GM12873 (cell line): ENCODE measurements at regions not wholly inside any gene's neighbourhood (a gene's known extent, or its start where the extent isn't known, plus 50 kb on each side); places are given as distances from the start of the nearest gene placed in this dataset.

Experiments used
- TF ChIP-seq, protein P1 (sequence below): IDR thresholded peaks from 2 replicates; pipeline ENCODE4 v1.5.1; 2012; ENCODE audit warnings: low read depth, mild to moderate bottlenecking, moderate library complexity, low read length, control low read depth; ENCODE audit not compliant: insufficient read depth; ENCODE audit errors: missing control alignments

DNA sequence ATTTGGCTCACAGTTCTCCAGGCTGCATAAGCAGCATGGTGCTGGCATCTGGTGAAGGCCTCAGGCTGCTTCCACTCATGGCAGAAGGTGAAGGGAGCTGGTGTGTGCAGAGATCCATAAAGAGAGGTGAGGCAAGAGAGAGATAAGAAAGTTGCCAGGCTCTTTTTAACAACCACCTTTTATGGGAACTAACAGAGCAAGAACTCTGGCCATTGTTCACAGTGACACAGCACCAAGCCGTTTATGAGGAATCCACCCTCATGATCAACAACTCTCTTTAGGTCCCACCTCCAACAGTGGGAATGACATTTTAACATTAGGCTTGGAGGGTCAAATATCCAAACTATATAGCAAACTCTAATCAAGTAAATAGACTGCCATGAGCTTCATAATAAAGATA lies 557.2 kb upstream of the SUCLG2 start:
- TF ChIP-seq, protein P1, sequence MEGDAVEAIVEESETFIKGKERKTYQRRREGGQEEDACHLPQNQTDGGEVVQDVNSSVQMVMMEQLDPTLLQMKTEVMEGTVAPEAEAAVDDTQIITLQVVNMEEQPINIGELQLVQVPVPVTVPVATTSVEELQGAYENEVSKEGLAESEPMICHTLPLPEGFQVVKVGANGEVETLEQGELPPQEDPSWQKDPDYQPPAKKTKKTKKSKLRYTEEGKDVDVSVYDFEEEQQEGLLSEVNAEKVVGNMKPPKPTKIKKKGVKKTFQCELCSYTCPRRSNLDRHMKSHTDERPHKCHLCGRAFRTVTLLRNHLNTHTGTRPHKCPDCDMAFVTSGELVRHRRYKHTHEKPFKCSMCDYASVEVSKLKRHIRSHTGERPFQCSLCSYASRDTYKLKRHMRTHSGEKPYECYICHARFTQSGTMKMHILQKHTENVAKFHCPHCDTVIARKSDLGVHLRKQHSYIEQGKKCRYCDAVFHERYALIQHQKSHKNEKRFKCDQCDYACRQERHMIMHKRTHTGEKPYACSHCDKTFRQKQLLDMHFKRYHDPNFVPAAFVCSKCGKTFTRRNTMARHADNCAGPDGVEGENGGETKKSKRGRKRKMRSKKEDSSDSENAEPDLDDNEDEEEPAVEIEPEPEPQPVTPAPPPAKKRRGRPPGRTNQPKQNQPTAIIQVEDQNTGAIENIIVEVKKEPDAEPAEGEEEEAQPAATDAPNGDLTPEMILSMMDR: no peak

DNA sequence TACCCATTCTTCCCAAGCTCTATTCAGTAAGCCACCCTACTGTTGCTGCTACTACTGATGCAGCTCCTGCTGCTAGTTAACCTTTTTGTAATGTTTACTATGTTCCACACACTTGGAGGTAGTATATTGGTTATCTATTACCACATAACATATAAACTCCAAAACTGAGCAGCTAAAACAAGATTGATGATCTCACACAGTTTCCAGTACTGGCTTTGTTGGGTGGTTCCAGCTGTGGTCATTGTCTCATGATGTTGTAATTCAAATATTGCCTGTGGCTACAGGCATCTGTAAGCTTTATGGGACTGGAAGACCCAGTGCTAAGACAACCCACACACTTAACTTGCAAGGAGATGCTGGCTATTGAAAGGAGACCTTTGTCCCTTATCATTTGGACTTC lies 556.2 kb upstream of the SUCLG2 start:
- TF ChIP-seq, protein P1: no peak

DNA sequence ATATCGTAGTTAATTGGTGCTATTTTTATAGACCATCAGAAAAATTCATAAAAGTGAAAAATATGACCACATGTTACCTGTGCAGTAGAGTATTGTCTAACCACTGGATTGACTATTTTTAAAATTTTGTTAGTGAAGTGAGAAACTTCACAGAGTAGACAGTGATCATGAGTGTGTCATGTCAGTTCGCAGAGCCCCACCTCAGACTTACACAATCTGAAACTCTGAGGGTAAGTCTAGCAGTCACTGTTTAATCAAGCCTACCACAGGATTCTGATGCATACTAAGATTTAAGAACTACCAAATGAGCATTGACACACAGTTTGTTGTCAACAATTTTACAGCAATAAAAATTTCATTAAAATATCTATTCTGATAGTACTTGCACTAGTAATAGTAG lies 552.9 kb upstream of the SUCLG2 start:
- TF ChIP-seq, protein P1: no peak

DNA sequence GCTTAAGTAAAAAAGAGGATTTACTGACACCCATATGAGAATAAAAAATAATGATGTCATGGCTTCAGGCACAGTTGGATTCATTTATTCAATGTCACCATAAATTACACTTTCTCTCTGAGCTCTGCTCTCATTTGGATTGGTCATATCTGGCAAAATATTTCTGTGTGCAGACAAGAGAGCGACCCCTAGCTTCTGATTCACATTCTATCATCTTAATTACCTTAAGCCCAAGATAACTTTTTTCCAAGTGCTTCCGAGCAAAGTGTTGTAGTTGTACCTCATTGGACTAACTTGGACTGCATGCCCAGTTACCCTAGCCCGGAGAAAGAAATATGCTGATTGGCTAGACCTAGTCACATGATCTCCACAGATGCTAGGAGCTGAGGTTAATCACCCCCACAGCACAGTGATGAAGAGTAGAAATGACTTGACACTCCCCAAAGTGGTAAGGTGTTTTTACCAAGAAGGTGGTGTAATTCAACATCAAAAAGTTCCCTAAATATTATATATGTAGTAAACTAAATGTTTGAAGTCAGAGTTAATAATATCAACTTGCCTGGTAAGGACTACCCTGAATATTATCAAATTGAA lies 552.2 kb upstream of the SUCLG2 start:
- TF ChIP-seq, protein P1: peak; percentile 17

DNA sequence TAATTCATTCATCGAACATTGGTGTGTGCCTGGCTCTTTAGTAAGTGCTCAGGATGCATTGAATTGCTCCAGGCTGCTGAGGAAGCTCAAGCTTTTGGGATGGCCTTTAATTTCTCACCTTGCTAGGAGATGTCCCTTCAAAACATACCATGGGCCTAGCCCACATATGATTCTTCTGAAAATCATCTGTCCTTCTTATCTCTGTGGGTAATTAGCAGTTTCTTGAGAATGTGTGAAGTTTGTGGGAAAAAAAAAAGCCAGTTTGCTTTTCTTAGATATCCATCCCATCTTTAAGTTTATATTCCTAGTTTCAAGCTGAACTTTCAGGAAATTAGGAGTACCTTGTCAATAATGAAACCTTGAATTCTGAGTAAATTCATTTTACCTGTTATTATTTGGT lies 532.3 kb upstream of the SUCLG2 start:
- TF ChIP-seq, protein P1: no peak

DNA sequence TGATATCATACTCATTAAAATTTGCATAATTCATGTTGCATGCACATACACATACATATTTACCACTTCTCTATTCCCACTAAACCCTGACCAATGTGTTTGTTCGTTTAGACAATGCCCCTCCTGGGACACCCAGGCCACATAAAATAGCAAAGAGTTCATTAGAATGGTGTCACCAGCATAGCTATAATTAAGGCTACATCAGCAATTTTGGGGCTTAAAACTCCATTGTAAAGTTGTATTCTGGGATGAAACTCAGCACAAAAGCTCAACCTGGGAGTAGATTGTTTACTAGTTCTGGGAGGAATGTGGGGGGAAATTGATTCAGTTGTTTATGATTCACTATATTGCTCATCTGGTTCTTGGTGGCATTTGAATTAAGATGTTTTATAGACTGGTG lies 522.2 kb upstream of the SUCLG2 start:
- TF ChIP-seq, protein P1: no peak

DNA sequence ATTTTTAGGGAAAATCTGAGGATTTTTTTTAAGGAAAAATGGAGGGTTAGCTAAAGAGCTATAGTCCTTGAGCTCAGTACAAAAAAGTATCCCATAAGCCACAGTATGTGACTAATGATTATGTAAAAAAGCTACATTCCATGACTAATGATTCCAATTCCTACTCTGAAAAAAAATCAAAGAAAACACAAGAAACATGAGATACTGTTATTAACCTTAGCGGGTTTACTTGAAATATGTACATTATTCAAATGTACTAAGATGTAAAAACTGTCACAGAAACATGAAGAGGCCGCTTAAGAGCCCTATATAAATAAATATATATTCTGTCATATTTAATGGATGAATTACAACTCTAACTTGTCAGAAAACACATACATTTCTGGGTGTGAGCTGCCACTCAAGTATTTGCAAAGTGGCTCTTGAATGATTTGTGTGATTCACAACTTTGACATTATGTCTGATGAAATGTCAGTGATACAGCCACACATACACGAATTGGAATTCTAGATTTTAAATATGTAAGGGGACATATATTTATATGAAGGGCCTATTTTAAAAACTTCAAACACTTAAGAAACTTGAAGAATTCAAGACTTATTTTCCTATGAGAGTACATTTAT lies 518.7 kb upstream of the SUCLG2 start:
- TF ChIP-seq, protein P1: no peak
